ENCODE measurements at regions not wholly inside any gene's neighbourhood (a gene's known extent, or its start where the extent isn't known, plus 50 kb on each side); places are given as distances from the start of the nearest gene placed in this dataset.
A peak's percentile ranks its signal among the peaks of the same experiment; 100 is the strongest.

- peak; percentile 52 for ATAC-seq
- peak; percentile 57 for DNase-seq
Measured at GRCh38 chr7:50209461-50210135, 94.9 kb upstream of the IKZF1 start.

GRCh38 chr7:50208378-50208982 is 96.0 kb upstream of the IKZF1 start:
- ATAC-seq: peak; percentile 20

DNA sequence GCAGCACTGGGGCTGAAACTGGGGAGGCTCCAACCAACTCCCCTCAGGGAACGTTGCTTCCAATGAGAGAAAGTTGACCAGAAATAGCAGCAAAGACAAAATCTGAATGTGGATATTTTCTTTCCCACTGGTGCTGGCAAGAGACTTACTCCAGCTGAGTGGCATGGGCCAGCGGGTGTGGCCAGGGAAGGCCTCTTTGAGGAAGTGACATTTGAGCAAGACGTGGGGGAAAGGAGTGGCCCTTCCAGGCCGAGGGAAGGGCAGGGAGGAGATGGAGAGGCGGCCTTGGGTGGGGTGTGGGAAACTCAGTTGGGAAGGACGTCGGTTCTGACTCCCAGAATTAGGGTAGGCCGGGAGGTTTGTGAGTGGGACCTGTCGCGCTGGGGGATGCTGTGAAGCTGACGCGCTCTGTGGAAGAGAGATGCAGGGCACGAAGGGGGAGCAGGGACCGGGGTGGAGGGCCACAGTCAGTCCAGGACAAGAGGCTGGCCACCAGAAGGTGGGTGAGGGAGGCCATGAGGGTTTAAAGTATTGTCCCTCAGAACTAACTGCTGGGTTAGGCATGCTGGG is 96.7 kb upstream of the IKZF1 start:
- no peak for ATAC-seq
- no peak for DNase-seq

More at GRCh38 chr7:50208378-50208982, 96.0 kb upstream of the IKZF1 start:
- DNase-seq: peak; percentile 74

DNA sequence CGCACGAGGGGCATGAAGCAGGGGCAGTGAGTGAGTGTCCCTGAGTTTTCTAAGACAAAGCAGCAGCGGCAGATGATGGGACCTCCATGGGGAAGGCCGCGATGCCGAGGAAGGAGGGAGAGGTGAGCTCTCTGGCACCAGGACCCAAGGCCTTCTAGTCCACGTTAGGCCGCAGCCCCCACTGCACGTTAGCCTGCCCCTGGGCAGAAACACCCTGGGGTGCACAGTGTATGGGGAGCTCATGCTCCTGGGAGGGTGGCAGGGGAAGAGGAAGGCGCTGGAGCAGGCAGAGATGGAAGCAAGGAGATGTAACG is 97.3 kb upstream of the IKZF1 start:
- ATAC-seq (no peak), DNase-seq (no peak)

DNA sequence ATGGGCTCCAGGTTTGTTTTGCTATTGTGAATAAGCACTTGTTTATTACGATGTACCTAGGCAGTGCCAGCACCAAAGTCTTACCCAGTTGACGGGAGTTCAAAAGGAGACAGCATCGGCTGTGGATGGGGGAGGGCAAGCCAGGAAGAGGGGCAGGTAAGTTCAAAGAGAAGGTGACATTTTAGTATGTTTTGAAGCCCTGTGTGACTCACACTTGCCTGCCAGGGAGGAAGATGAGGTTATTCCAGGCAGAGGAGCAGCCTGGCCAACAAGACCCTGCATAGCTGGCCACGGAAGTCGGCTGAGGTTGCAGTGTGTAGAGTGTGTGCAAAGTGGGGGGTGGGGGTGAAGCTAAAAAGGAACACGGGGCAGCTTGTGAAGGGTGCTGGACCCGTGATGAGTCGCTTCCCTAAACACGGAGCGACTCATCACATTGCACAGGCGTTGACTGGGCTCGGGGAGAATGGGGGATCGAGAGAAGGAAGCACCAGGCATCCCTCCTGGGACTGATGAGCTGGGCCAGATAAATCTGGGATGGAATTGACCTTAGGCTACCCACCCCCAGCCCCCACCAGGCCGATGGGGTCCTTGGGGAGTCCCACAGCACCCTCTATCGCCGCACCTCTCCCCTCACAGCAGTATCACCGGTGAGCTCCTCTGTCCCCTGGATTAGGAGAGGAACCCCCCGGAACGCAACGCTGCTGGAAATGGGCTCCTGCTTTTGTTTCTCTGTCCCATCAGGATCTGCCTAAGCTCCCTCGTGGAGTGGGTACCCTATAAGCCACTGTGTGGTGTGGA is 97.9 kb upstream of the IKZF1 start:
- ATAC-seq (peak; percentile 73), DNase-seq (peak; percentile 76)

DNA sequence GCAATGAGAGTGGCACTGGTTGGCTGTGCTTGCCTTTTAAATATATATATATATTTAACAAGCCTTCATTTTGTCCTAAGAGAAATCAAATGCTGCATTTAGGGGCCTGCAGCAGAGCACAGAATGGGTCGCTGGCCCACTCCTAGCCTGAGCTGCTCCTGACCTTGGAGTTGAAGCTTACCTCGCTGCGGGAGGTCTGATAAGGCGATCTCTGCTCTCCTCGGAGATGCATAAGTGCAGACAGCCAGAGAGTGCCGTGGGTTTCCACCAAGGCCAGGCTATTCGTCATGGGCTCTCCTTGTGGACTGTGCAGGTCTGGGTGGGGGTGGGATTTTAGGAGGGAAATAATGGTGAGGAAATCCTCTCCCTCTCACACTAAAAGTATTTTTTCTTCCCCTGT is 99.5 kb upstream of the IKZF1 start:
- DNase-seq: no peak
- no peak for ATAC-seq

- no peak for DNase-seq
- ATAC-seq: no peak
Measured at GRCh38 chr7:50204581-50204980, 99.9 kb upstream of the IKZF1 start.

GRCh38 chr7:50203521-50203920 is 101.0 kb upstream of the IKZF1 start:
- ATAC-seq: no peak

DNA sequence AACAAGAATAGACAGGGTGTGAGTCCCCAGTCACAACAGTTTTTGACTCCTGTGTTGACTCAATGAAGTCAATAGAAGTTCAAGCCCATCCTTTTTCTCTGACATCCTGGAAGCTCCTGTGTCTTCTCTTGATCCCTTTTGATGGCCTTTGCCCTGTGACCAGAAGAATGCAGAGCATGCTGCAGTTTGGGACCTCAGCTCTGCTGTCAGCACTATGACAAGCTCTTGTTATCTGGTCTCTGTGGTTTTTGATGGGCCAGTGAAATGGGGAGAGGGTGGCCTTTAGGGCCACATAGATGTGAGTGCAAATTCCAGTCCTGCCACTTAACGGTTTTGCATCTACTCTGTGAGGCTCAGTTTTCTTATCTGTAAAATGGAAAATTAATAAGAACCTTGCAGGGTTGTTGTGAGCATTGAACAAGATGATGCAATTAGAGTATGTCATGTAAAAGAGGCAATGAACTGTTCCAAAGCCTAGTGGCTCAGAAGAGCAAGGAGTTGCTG is 102.4 kb upstream of the IKZF1 start:
- DNase-seq (no peak), ATAC-seq (no peak)

More at GRCh38 chr7:50203521-50203920, 101.0 kb upstream of the IKZF1 start:
- no peak for DNase-seq

DNA sequence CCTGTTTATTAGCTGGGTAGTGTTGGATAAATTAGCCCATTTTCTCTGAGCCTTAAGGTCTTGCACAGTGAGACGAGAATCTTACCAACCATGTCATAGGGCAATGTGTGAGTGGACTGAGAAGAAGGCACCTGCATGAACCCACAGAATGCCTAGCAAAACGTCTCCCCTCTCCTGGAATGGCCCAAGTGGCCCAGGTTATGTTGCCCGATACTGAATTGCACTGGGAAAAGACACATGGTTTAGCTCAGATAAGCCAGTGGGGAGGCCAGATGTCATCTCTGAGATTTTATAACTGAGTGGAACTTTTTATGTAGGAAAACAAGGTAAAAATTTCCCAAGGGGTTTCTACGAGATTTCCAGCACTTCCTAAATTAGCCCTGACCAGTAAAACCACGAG is 104.7 kb upstream of the IKZF1 start:
- ATAC-seq: no peak
- DNase-seq: no peak

- DNase-seq: peak; percentile 82
- peak; percentile 99 for ATAC-seq
Measured at GRCh38 chr7:50197549-50197948, 104.5 kb upstream of the ZPBP start.

GRCh38 chr7:50196719-50197118 is 103.7 kb upstream of the ZPBP start:
- ATAC-seq: no peak
- no peak for DNase-seq

DNA sequence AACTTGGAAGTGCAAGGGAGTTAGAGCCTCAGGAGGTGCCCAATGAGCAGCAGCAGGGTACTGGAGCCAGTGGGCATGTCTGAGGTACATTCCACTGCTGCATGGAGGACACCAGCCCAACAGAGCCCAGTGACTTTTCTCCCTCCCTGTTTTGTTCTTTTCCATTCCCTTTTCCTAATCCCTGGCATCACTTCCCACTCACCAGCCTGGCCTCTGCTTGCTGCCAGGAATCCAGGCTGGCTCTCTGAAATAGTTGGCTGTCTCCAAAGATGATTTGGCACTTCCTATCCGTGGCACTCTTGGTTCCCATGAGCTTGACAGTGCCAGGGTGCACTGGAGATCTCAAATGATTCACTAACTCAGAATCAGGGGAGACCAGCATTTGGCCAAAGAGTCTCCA is 97.7 kb upstream of the ZPBP start:
- DNase-seq (no peak), ATAC-seq (no peak)

DNA sequence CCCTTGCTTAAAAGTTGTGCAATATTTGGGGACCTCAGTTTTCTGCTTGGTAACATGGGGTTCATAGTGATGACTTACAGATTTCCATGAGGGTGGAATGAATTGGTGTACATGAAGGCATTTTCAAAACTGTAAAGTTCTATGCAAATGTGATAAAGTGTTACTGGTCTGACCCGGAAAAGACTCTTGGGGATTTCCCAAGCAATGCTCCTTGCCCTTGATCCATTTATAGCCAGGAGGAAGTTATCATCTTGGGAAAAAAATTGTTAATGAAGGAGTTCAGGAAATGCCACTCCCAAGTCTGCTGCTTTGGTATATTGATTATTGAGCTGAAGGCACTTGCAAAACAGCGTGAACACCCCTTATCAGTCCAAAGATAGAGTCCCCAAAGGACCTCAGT is 96.3 kb upstream of the ZPBP start:
- no peak for DNase-seq
- ATAC-seq: no peak

DNA sequence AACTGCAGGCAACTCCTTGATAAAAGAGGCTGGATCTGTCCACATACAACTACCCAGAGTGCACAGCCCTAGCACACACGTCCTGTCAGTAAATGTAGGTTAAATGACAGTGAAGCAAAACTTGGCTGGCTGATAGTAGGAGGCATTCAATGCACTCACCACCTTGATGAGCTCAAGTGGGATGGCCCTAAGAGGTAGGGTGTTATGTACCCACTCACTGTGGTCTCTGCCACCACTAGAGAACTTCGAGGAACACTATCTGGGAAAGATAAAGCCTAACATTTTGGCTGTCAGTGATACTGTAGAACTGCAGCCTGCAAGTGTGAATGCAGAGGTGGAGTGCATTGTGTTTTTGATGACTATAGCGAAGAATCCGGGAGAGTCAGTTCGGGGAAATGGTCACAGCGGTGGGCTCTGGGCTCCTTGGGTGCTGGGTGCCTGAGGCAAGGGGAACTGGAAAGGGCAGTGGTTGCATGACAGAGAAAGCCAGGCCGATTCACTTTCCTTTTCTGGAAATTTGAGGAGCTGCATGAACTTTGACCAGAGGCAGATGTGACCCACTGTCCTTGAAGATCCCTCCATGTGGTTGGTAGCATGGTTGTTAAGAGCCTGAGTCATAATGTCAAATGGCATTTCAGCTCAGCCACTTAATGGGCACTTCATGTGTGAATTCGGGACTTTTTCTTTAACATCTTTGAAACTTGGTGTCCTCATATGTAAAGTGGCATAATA is 93.1 kb upstream of the ZPBP start:
- ATAC-seq: peak; percentile 45
- no peak for DNase-seq

DNA sequence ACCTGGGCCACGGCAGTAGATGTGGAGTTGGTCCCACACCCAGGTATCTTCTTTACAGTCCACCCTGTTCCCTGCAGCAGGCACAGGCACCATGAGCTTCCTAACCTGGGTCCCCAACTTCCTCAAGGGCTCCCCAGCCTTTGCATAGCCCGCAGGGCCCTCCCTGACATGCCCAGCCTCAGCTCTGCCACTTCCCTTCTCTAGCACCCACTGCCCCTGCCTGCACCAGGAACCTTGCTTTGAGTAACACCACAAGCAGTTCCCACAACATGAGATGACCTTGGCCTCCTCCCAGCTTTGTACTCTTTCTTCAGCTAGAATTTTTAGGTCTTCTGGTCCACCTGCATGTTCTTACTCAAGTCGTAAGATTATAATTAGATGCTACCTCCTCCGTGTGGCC is 92.2 kb upstream of the ZPBP start:
- no peak for ATAC-seq
- DNase-seq: no peak

- ATAC-seq (no peak), DNase-seq (no peak)
Measured at GRCh38 chr7:50184271-50184990, 91.4 kb upstream of the ZPBP start.

DNA sequence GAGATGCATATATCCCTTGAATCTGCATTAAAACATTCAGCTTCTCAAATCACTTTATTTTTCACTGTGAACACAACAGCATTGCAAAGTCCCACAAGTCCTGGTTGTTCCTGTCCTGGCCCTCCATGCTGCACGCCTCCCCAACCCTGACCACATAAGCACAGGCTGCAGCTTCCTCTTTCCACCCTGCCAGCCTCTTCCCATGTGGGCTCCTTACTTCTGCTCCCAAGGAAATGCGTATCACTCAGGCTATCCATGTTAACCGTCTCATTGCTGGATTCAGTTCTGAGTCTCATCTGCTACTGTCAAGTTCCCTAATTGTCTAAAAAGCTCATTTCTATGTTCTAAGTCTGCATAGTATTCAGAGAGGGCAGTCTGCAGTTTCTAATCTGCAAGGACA is 89.7 kb upstream of the ZPBP start:
- no peak for DNase-seq
- ATAC-seq: no peak

DNA sequence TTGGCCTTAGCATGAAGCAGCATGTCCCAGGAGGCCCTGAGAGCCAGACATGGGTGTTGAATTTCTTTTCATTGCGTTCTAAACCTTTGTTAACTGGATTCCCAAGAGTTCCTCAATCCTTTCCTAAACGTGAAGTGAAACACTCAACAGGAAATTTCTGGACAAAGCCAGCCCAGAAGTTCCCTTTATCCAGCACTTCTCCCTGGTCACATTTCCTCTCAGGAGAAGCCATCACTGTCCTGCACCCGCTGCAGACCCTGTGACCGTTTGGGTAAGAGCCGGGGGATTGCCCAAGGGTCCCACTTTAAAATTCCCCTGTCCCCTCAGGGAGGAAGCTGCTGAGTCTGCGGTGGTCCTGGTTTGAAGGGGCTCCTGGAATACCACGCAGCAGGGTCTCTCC is 88.0 kb upstream of the ZPBP start:
- ATAC-seq (no peak), DNase-seq (no peak)

- ATAC-seq: no peak
- DNase-seq: no peak
Measured at GRCh38 chr7:50178166-50178565, 85.1 kb upstream of the ZPBP start.

GRCh38 chr7:50174948-50175347 is 81.9 kb upstream of the ZPBP start:
- ATAC-seq (no peak), DNase-seq (no peak)
